Fibroblast of lung (primary cell): ENCODE measurements at regions not wholly inside any gene's neighbourhood (a gene's known extent, or its start where the extent isn't known, plus 50 kb on each side); places are given as distances from the start of the nearest gene placed in this dataset.

Experiments used
- EZH2 ChIP-seq: IDR thresholded peaks from 2 replicates; pipeline ENCODE4 v1.5.1; 2012; ENCODE audit warnings: low read length, control low read depth, mild to moderate bottlenecking; ENCODE audit errors: missing control alignments
- TF ChIP-seq, protein P1 (sequence below), 2 donors: IDR thresholded peaks in 1 of 2; conservative IDR thresholded peaks in 1 of 2; 1 replicate in 1 of 2; 2 replicates in 1 of 2; pipeline ENCODE4 v1.5.1; 2011 to 2012; ENCODE audit warnings: low read length in 2 of 2, control low read depth in 1 of 2, inconsistent platforms in 1 of 2, low read depth in 1 of 2, mild to moderate bottlenecking in 1 of 2

DNA sequence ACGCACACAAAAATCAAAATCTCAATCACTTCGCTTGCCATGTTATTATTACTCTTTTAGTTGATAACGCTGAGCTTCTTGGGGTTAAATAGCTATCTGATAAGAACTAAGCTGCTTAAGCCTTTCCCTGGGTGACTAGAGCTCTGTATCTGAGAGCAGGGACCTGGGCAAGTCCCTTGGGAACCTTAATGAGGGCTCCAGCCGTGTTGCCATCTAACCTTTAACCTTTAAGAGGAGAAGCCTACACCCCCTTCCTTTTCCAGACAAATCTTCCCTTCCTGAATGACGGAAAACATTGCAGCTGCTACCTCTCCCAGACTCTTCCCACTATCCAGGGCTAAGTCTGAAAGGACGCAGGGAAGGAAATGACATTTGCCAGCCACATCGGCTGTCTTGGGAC lies 216.5 kb upstream of the RAI14 start:
- TF ChIP-seq, protein P1, sequence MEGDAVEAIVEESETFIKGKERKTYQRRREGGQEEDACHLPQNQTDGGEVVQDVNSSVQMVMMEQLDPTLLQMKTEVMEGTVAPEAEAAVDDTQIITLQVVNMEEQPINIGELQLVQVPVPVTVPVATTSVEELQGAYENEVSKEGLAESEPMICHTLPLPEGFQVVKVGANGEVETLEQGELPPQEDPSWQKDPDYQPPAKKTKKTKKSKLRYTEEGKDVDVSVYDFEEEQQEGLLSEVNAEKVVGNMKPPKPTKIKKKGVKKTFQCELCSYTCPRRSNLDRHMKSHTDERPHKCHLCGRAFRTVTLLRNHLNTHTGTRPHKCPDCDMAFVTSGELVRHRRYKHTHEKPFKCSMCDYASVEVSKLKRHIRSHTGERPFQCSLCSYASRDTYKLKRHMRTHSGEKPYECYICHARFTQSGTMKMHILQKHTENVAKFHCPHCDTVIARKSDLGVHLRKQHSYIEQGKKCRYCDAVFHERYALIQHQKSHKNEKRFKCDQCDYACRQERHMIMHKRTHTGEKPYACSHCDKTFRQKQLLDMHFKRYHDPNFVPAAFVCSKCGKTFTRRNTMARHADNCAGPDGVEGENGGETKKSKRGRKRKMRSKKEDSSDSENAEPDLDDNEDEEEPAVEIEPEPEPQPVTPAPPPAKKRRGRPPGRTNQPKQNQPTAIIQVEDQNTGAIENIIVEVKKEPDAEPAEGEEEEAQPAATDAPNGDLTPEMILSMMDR (conservative IDR thresholded peaks at IDR 0.05 in 1 of 2, IDR thresholded peaks at IDR 0.05 in 1 of 2; ENCODE audit: low read depth in 1 of 2, low read length in 2 of 2) = no peak
- TF ChIP-seq EZH2 = no peak
